ENCODE measurements at regions not wholly inside any gene's neighbourhood (a gene's known extent, or its start where the extent isn't known, plus 50 kb on each side); places are given as distances from the start of the nearest gene placed in this dataset.

DNA sequence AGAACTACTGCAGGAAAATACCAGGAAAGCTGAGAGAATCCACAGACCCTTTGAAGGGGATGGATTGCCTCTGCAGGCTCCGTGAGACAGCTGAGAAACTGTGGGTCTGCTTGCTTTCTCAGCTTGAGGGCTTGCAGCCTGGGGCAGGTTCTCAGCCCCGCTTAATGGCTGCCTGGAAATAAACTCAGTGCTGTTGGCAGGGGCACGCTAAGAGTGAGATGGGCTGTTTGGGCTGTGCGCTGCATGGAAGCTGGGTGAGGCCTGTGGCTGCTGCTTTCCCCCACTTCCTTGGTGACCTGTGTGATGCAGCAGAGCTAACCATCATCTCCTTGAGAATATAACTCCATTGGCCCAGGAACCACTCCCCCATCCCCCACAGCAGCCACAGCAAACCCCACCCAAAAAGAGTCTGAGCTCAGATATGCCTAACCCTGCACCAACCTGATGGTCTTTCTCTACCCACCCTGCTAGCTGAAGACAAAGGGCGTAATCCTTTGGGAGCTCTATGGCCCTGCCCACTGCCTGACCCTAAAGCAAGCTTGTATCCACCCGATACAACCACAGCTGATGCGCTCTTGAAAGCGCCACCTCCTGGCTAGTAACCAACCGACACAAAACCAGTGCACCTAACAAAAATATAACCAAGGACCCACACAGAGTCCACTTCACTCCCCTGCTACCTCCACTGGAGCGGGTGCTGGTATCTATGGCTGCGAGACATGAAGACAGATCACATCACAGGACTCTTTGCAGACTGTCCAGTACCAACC is 800.6 kb upstream of the MAP3K7 start:
- TF ChIP-seq CTCF (IDR thresholded peaks at IDR 0.05; ENCODE audit: poor library complexity) (no peak), EZH2 (IDR thresholded peaks at IDR 0.05; ENCODE audit: borderline replicate concordance) (no peak), EZH2phosphoT487 (IDR thresholded peaks at IDR 0.05; ENCODE audit: low read depth, severe bottlenecking, unreplicated experiment) (no peak)

Data from hepatocyte (in vitro differentiated cells).